IPS-20b (cell line): ENCODE measurements at regions not wholly inside any gene's neighbourhood (a gene's known extent, or its start where the extent isn't known, plus 50 kb on each side); places are given as distances from the start of the nearest gene placed in this dataset.

ENCODE experiments used
- H3K27ac ChIP-seq: one replicate; pipeline ENCODE4 v1.5.1; 2013; ENCODE audit warnings: low read length
- H3K27me3 ChIP-seq: 2 replicates; pipeline ENCODE4 v1.6.1; 2013; ENCODE audit warnings: mild to moderate bottlenecking, low read length, inconsistent platforms; ENCODE audit not compliant: insufficient read depth
- H3K36me3 ChIP-seq: 2 replicates; pipeline ENCODE4 v1.6.1; 2013; ENCODE audit warnings: low read depth, mild to moderate bottlenecking, inconsistent platforms, low read length, moderate library complexity; ENCODE audit not compliant: insufficient read depth
- H3K4me1 ChIP-seq: 2 replicates; pipeline ENCODE4 v1.6.1; 2013; ENCODE audit warnings: mild to moderate bottlenecking, control low read depth, inconsistent platforms, low read length, moderate library complexity; ENCODE audit not compliant: insufficient read depth
- H3K4me3 ChIP-seq: 2 replicates; pipeline ENCODE4 v1.5.1; 2013; ENCODE audit warnings: mild to moderate bottlenecking, low read length, inconsistent platforms
- H3K9ac ChIP-seq: 2 replicates; pipeline ENCODE4 v1.6.1; 2013; ENCODE audit warnings: low read depth, mild to moderate bottlenecking, inconsistent platforms, low read length, moderate library complexity
- H3K9me3 ChIP-seq: 2 replicates; pipeline ENCODE4 v1.6.1; 2013; ENCODE audit warnings: mild to moderate bottlenecking, low read depth, low read length, inconsistent platforms; ENCODE audit not compliant: insufficient read depth

DNA sequence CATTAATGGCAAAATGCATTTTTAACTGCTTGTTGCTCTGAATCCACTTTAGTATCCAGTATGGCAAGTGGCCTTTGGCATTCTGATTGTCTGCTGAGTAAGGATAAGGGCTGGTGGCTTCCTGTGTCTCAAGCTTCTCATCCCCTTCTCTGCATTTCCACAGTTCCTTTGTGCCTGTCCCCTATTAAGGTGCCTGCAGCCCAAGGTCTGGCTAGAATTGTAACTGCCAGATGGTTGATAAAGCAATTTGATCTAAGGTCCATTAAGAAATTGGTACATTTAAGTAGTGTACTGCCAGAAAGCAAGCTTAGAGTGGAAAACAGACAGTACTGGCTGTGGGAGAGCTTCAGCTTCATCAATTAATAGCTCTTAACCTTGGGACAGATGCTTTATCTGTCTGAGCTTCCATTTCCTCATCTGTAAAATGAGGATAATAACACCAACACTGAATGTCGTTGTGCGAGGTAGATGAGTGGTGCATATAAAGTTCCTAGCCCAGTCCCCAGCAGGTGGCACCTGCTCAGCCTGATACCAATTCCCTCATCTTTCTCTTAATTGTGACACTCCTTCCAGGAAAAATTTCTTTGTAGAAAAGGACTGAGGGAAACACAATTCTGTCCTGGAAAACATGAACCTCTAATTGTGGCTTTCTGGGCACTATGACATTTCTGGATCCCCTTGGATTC lies 570.6 kb upstream of the GCFC2 start:
- Histone ChIP-seq H3K9ac (no peak overlapping the region), H3K27ac (no peak overlapping the region), H3K4me3 (no peak overlapping the region), H3K27me3 (no peaks in the 10 kb centered on the region), H3K4me1 (no peaks in the 10 kb centered on the region; the same call in 1 of the 2 replicates), H3K9me3 (no peaks in the 10 kb centered on the region), H3K36me3 (no peaks in the 10 kb centered on the region)

DNA sequence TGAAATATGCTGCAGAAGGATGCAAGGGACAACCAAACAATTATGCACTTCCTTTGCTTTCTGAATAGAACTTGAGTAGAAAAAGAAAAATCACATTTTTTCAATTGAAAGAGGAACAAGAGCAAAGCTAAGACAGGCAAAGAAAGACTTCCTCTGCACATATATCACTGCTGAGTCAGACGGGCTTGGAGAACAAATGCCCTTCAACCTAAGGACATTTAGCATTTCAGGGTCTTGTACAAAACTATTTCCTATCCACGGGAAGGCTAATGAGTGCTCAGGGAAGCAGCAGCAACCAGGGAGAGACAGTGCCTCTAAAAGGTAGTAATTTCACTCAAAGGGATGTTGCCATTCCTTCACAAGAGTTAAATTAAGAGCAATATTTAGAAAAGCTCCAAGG lies 570.0 kb upstream of the GCFC2 start:
- H3K27ac ChIP-seq, result no peak overlapping the region
- no peaks in the 10 kb centered on the region; the same call in 1 of the 2 replicates for H3K4me1 ChIP-seq
- H3K9me3 ChIP-seq, result no peaks in the 10 kb centered on the region
- no peaks in the 10 kb centered on the region for H3K27me3 ChIP-seq
- H3K36me3 ChIP-seq, result no peaks in the 10 kb centered on the region
- H3K9ac ChIP-seq, result no peak overlapping the region
- no peak overlapping the region for H3K4me3 ChIP-seq

DNA sequence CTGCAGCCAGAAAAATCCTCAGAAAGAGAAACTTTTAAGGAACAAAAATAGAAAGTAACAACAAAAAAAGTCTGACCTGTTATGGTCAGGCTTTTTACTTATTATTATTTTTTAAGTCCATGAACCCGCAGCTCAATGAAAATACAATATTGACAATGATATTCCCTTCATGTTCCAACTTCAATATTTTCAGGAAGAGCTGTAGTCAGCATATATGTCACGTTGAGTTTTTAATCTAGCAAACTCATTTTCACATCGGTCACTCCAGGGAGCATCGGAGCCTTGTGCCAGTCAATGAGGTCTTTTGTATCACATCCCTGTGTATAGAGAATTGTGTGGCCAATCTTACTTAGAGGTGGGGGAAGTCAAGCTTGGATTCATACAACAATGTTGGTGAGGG lies 568.4 kb upstream of the GCFC2 start:
- H3K27ac ChIP-seq, result no peak overlapping the region
- H3K4me3 ChIP-seq, result no peak overlapping the region
- H3K27me3 ChIP-seq, result no peaks in the 10 kb centered on the region
- H3K4me1 ChIP-seq, result no peaks in the 10 kb centered on the region; the same call in 1 of the 2 replicates
- no peak overlapping the region for H3K9ac ChIP-seq
- H3K36me3 ChIP-seq, result no peaks in the 10 kb centered on the region
- no peaks in the 10 kb centered on the region for H3K9me3 ChIP-seq

GRCh38 chr2:76275788-76276187 lies 565.1 kb upstream of the GCFC2 start:
- Histone ChIP-seq H3K27ac (no peak overlapping the region), H3K27me3 (no peaks in the 10 kb centered on the region), H3K36me3 (no peaks in the 10 kb centered on the region), H3K9me3 (no peaks in the 10 kb centered on the region), H3K4me3 (no peak overlapping the region), H3K9ac (no peak overlapping the region), H3K4me1 (no peaks in the 10 kb centered on the region; the same call in 1 of the 2 replicates)

GRCh38 chr2:76274676-76275075 lies 564.0 kb upstream of the GCFC2 start:
- no peak overlapping the region for H3K9ac ChIP-seq
- no peaks in the 10 kb centered on the region for H3K36me3 ChIP-seq
- no peaks in the 10 kb centered on the region for H3K9me3 ChIP-seq
- H3K27ac ChIP-seq, result no peak overlapping the region
- no peaks in the 10 kb centered on the region for H3K4me1 ChIP-seq
- H3K27me3 ChIP-seq, result no peaks in the 10 kb centered on the region
- H3K4me3 ChIP-seq, result no peak overlapping the region

DNA sequence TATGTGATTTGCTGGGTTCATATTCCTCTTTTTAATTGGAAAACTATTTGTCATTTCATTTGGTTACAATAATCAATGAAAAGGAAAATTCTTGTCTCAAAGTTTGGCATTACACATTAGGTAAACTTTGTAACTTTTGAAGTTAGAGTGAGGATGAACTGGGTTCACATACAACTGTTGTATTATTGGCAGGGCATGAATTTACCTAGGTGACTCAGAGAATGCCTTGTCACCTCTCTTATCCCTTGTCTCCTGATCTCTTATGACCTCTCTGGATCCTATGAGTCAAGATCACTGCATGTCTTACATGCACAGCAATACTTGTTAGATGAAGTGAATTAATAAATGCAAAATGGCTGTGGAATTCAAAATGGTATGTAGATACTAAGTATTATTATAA lies 563.4 kb upstream of the GCFC2 start:
- Histone ChIP-seq H3K9ac (no peak overlapping the region), H3K4me1 (no peaks in the 10 kb centered on the region), H3K4me3 (no peak overlapping the region), H3K36me3 (no peaks in the 10 kb centered on the region), H3K27ac (no peak overlapping the region), H3K9me3 (no peaks in the 10 kb centered on the region), H3K27me3 (no peaks in the 10 kb centered on the region)

- H3K27me3 ChIP-seq, result no peaks in the 10 kb centered on the region
- H3K4me3 ChIP-seq, result no peak overlapping the region
- H3K27ac ChIP-seq, result no peak overlapping the region
- H3K36me3 ChIP-seq, result no peaks in the 10 kb centered on the region
- H3K4me1 ChIP-seq, result peaks cover 7% of the 10 kb centered on the region
- H3K9me3 ChIP-seq, result no peaks in the 10 kb centered on the region
- H3K9ac ChIP-seq, result no peak overlapping the region
These were observed 559.5 kb upstream of the GCFC2 start for GRCh38 chr2:76270096-76270710.

- no peak overlapping the region for H3K9ac ChIP-seq
- H3K36me3 ChIP-seq, result no peaks in the 10 kb centered on the region
- H3K27me3 ChIP-seq, result no peaks in the 10 kb centered on the region
- H3K9me3 ChIP-seq, result no peaks in the 10 kb centered on the region
- no peak overlapping the region for H3K4me3 ChIP-seq
- no peak overlapping the region for H3K27ac ChIP-seq
- H3K4me1 ChIP-seq, result peaks cover 7% of the 10 kb centered on the region
These were observed 558.3 kb upstream of the GCFC2 start for GRCh38 chr2:76268902-76269620.

GRCh38 chr2:76268484-76268883 lies 557.8 kb upstream of the GCFC2 start:
- no peak overlapping the region for H3K4me3 ChIP-seq
- H3K27ac ChIP-seq, result no peak overlapping the region
- H3K36me3 ChIP-seq, result no peaks in the 10 kb centered on the region
- peaks cover 7% of the 10 kb centered on the region for H3K4me1 ChIP-seq
- no peak overlapping the region for H3K9ac ChIP-seq
- no peaks in the 10 kb centered on the region for H3K27me3 ChIP-seq
- H3K9me3 ChIP-seq, result no peaks in the 10 kb centered on the region

- H3K4me3 ChIP-seq, result no peak overlapping the region
These were observed 547.1 kb upstream of the GCFC2 start for GRCh38 chr2:76257802-76258201.

GRCh38 chr2:76256458-76257088 lies 545.9 kb upstream of the GCFC2 start:
- Histone ChIP-seq H3K4me3 (no peak overlapping the region), H3K36me3 (no peaks in the 10 kb centered on the region), H3K27me3 (no peaks in the 10 kb centered on the region), H3K4me1 (no peaks in the 10 kb centered on the region), H3K27ac (no peak overlapping the region), H3K9me3 (no peaks in the 10 kb centered on the region), H3K9ac (no peak overlapping the region)

More at GRCh38 chr2:76257802-76258201, 547.1 kb upstream of the GCFC2 start:
- Histone ChIP-seq H3K9ac (no peak overlapping the region), H3K27me3 (no peaks in the 10 kb centered on the region), H3K27ac (no peak overlapping the region), H3K9me3 (no peaks in the 10 kb centered on the region), H3K4me1 (no peaks in the 10 kb centered on the region), H3K36me3 (no peaks in the 10 kb centered on the region)
